GM18520 (cell line): ENCODE measurements at regions not wholly inside any gene's neighbourhood (a gene's known extent, or its start where the extent isn't known, plus 50 kb on each side); places are given as distances from the start of the nearest gene placed in this dataset.
"Not testable (repeated sequence)": the region's sequence is repeated elsewhere in the genome, so short reads cannot be mapped to it uniquely, and the experiment has no call there.

Experiments used
- ATAC-seq: cut with Tn5 transposase; IDR thresholded peaks from one replicate; pipeline ENCODE4 v1.9.1; 2021; ENCODE audit not compliant: unreplicated experiment

DNA sequence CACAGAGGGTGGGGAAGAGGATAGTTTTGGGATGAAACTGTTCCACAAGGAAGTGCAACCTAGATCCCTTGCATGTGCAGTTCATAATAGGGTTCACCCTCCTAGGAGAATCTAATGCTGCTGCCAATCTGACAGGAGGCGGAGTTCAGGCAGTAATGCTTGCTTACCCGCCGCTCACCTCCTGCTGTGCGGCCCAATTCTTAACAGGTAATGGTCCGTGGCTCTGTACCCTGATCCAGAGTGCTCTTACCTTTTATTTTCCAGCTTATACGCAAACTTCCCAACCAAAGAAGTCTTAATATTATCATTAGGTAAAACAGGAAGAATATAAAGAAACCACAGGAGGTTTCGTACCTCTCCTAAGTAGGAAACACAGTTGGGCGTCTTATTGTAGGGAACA lies 82.7 kb upstream of the CD302 start:
- ATAC-seq = no peak

- ATAC-seq = peak; percentile 88
These were observed 81.1 kb upstream of the CD302 start for GRCh38 chr2:159879051-159879604.

GRCh38 chr2:159875083-159875482 lies 77.1 kb upstream of the CD302 start:
- no peak for ATAC-seq

- no peak for ATAC-seq
These were observed 75.2 kb upstream of the CD302 start for GRCh38 chr2:159873258-159873657.

GRCh38 chr2:159872353-159872752 lies 74.3 kb upstream of the CD302 start:
- ATAC-seq = no peak

DNA sequence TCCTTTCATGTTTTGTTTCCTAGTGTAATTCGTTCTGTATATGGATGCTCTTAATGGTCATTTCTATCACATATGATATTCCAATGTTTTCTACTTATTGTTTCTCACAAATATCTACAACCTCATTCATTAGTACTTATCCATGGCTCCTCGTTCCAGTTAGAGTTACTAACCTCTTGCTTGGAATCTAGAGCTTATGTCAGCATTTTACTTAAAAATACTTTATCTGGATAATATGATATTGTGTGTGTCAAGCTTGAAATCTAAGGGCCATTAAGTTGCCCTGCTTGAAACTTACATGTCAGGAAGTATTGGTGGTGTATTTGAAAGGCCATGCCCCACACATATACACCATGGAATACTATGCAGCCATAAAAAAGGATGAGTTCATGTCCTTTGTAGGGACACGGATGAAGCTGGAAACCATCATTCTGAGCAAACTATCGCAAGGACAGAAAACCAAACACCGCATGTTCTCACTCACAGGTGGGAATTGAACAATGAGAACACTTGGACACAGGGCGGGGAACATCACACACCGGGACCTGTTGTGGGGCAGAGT lies 70.7 kb upstream of the CD302 start:
- not testable (repeated sequence) for ATAC-seq

DNA sequence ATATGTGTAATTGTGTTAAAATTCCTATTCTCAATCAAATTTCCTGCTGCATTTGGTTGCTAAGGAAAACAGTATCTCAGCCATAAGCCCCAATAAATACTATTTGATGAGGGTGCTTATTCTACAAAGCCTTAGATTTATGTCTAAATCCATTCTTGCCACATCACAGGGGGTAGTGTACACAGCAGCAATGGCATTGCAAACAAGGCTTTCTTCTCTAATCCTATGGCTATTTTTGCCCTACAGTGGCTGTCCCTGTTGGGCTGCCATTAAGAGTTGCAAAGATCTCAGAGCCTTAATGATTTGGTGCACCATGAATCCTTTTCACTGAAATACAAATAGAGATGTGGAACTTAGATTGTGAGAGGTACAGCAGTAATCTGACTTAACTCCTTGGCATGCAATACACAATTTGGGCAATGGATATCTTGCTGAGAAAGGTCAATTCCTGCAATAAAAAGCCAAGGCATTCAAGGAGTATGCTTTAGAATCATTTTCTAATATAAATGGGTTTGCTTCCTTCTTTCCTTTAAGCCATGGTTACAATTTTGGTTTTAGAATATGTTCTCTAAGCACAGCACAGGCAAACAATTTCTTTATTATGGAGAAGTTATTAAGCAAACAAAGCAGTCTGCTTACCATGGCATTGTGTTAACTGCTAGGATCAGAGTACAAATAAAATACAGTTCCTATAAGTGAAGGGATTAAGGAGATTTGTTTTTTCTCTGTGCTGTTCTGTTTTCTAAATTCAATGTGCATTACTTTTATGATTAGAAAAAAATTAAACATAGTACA lies 69.8 kb upstream of the CD302 start:
- ATAC-seq = no peak

- no peak for ATAC-seq
These were observed 65.6 kb upstream of the CD302 start for GRCh38 chr2:159863526-159864160.

GRCh38 chr2:159860581-159861310 lies 62.7 kb upstream of the CD302 start:
- no peak for ATAC-seq

GRCh38 chr2:159859583-159859982 lies 61.6 kb upstream of the CD302 start:
- ATAC-seq = no peak

- ATAC-seq = no peak
These were observed 58.8 kb upstream of the CD302 start for GRCh38 chr2:159856760-159857159.

- ATAC-seq = no peak
These were observed 57.6 kb upstream of the CD302 start for GRCh38 chr2:159855557-159856061.

GRCh38 chr2:159855143-159855542 lies 57.1 kb upstream of the CD302 start:
- no peak for ATAC-seq

DNA sequence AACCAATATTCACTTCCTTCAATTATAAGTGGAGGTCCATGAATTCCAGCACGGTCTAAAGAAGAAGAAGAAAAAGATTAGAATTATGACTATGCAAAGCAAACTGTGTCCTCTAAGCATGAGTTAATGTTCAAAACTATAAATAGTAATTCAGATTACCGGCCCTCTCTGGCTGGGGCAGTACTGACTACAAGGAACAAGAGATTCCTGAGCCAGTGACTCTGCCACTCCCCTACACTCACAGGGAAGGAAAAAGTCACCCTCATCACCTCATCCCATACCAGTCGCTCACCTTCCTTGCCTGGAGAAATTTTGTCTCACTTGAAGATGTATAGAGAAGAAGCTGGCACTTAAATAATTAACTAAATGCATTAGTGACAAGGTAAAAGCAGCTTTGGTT lies 56.5 kb upstream of the CD302 start:
- ATAC-seq = no peak

- no peak for ATAC-seq
These were observed 55.1 kb upstream of the CD302 start for GRCh38 chr2:159853101-159853500.

GRCh38 chr2:159851941-159852340 lies 53.9 kb upstream of the CD302 start:
- ATAC-seq = no peak

DNA sequence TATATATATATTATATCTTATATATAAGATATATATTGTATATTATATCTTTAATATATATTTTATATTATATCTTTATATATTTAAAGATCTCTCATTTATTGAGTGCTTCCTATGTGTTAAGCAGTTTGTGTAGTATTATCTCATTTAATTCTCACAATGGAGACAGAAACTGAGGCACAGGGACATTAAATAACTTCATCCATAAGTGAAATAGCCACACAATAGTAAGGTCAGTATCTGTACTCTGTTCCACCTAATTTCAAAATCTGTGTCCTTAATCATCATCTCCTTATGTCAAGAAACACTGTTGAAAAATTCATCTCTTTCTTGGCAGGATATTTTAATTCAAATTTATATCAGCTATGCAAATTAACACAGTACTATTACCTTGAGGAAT lies 52.8 kb upstream of the CD302 start:
- ATAC-seq = no peak

GRCh38 chr2:159849160-159849813 lies 51.3 kb upstream of the CD302 start:
- ATAC-seq = no peak
